ENCODE measurements at regions not wholly inside any gene's neighbourhood (a gene's known extent, or its start where the extent isn't known, plus 50 kb on each side); places are given as distances from the start of the nearest gene placed in this dataset.

DNA sequence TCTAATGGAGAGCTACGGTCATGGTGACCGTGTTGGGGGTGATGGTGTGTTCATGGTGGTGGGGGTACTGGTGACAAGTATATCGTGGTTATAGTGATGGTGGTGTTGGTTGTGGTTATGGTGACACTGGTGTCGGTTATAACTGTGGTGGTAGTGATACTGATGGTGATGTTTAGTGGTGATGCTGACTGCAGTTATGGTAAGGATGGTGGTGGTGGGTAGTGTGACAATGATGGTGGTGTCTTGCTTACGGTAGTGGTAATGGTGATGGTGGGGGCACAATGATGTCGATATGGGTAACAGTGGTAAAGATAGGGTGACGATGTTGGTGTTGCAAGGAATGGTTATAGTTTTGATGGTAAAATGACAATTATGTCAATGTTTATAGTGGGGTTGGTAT, 98.9 kb upstream of the SLC2A1 start:
- no peaks in the 10 kb centered on the region for H3K36me3 Mint-ChIP-seq
- no peaks in the 10 kb centered on the region for H3K27me3 Mint-ChIP-seq
- no peak overlapping the region for H3K27ac Mint-ChIP-seq
- H3K9me3 Mint-ChIP-seq, result no peaks in the 10 kb centered on the region
- H3K4me3 Mint-ChIP-seq, result no peak overlapping the region
- H3K4me1 Mint-ChIP-seq, result peaks cover 9% of the 10 kb centered on the region

DNA sequence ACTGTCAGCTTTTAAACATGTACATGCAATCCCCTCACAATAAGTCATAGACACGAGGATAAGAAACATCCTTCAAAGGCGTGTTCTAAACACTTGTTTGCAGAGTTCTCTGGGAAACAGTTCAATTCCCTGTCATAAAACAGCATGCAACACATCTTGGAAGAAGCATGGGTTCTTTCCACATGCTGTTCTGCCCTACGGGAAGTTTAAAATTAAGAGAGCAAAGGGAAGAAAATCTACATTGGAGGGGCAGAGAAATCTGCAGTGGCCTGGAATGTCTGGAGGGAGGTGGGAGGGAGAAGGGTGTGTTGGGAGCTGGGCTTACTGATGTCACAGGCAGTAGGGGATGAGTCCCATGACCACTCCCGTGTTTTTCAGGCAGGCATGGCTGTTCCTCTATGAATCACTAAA, 98.3 kb upstream of the SLC2A1 start:
- peaks cover 9% of the 10 kb centered on the region for H3K4me1 Mint-ChIP-seq
- no peak overlapping the region for H3K27ac Mint-ChIP-seq
- H3K9me3 Mint-ChIP-seq, result no peaks in the 10 kb centered on the region
- H3K4me3 Mint-ChIP-seq, result no peak overlapping the region
- H3K27me3 Mint-ChIP-seq, result no peaks in the 10 kb centered on the region
- H3K36me3 Mint-ChIP-seq, result no peaks in the 10 kb centered on the region

DNA sequence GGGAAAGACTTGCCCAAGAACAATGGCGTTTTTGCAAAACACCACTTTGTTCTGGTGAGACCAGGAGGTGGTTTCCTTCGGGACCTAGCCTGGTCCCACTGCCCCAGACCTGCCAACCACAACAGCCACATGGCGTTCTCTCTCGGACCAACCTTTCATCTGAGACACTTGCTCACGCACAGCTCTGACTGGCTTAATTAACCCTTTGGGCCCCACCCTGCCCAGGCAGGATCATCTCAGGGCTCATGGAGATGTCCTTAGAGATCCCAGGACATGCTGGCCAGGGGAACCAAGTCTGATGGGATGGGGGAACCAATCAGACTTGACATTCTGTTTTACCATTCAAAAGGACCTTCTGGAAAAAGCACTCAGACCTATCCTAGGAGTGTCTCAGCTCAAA, 97.8 kb upstream of the SLC2A1 start:
- no peak overlapping the region for H3K4me3 Mint-ChIP-seq

DNA sequence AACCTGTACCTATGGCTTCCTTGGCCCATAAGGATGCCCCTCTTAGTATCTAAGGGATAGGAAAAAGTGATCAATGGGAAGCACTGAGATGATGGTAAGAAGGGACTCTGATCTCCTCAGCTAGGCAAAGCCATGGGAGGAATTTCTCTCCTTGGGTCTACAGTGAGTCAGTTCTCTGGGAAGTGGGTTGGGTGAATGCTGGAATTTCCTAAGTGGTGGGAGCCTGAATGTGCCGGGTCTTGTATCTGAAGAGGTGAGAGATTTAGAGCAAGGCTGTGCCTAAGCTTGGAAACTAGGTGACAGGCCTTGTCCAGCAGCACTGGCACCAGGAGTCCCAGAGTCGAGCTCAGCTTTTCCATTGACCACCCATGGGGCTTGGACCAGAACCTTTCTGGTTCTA, 96.3 kb upstream of the SLC2A1 start:
- Mint-ChIP-seq H3K9me3 (no peaks in the 10 kb centered on the region), H3K36me3 (no peaks in the 10 kb centered on the region), H3K27ac (no peak overlapping the region), H3K27me3 (no peaks in the 10 kb centered on the region), H3K4me3 (no peak overlapping the region), H3K4me1 (peaks cover 9% of the 10 kb centered on the region)

More for the DNA sequence above, 97.8 kb upstream of the SLC2A1 start:
- Mint-ChIP-seq H3K36me3 (no peaks in the 10 kb centered on the region), H3K27ac (no peak overlapping the region), H3K27me3 (no peaks in the 10 kb centered on the region), H3K4me1 (peaks cover 9% of the 10 kb centered on the region), H3K9me3 (no peaks in the 10 kb centered on the region)

DNA sequence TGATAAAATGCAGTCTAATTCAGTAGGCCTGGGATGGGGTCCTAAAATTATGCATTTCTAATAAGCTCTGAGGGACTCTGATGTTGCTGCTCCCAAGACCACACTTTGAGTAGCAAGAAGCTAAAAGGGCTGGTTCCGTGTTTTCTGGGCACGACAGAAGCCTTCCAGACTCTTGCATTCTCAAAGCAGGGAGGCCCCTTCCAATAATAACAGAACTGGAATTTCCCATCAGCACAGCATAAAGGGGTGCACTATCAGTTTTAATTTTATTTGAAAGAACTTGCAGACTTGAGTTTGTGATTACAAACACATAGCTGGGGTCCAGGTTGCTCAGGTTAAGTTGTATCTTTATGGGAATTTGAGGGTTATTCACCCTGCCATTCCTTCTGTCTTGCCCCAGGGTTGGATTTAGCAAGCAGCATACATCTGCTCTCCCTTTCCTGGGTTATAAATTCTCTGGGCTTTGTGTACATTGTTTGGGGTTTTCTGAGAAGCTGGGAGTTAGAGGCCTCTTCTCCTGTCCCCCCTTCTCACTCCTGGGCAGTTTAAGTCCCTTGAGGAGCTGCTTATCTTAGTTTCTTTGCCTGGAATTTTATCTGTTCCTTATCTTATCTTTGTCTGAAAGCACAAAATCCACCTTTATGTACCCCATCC, 94.2 kb upstream of the SLC2A1 start:
- Mint-ChIP-seq H3K9me3 (no peaks in the 10 kb centered on the region), H3K27me3 (no peaks in the 10 kb centered on the region), H3K27ac (no peak overlapping the region), H3K4me1 (peaks cover 3% of the 10 kb centered on the region), H3K36me3 (no peaks in the 10 kb centered on the region), H3K4me3 (no peak overlapping the region)

DNA sequence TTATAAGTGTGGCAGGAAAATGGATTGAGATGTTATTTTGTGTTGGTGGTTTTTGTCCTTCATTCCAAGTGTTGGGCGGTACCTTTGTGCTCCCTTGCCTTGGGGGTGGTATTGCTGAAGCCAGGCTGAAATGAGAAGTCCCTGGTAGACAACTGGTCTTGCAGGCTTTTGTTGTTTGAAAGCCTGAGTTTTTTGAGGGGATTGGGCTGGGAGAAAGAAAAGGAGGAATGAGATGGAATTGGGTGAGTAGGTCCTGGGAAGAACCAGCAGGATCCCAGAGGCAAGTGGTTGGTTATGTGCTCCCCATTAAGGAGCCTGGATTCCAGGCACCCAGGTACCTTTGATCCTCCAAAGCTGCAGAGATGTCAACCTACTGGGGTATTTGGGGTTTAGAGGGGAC, 93.7 kb upstream of the SLC2A1 start:
- no peaks in the 10 kb centered on the region for H3K9me3 Mint-ChIP-seq
- no peaks in the 10 kb centered on the region for H3K4me1 Mint-ChIP-seq
- no peak overlapping the region for H3K4me3 Mint-ChIP-seq
- H3K27me3 Mint-ChIP-seq, result no peaks in the 10 kb centered on the region
- no peaks in the 10 kb centered on the region for H3K36me3 Mint-ChIP-seq
- no peak overlapping the region for H3K27ac Mint-ChIP-seq

DNA sequence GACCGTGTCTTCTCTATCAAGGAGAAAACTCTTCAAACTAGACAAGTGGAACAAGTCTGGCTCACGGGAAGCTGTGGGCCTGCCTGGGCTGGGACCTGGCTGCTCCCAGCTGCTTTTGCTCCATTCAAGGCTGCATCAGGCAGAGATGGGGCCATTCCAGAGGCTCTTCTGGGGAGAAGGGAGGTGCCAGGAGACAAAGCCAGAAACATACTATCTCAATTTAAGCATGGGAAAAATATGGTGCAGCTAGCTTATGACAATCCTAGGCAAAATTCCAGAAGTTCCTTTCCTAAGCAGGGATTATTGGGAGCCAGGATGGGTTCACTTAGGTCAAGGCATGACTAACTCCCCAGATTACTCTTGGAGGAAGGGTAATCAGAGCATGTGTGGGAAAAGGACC, 90.8 kb upstream of the SLC2A1 start:
- Mint-ChIP-seq H3K4me3 (no peak overlapping the region), H3K9me3 (no peaks in the 10 kb centered on the region), H3K27me3 (no peaks in the 10 kb centered on the region), H3K27ac (no peak overlapping the region), H3K4me1 (no peaks in the 10 kb centered on the region), H3K36me3 (no peaks in the 10 kb centered on the region)

DNA sequence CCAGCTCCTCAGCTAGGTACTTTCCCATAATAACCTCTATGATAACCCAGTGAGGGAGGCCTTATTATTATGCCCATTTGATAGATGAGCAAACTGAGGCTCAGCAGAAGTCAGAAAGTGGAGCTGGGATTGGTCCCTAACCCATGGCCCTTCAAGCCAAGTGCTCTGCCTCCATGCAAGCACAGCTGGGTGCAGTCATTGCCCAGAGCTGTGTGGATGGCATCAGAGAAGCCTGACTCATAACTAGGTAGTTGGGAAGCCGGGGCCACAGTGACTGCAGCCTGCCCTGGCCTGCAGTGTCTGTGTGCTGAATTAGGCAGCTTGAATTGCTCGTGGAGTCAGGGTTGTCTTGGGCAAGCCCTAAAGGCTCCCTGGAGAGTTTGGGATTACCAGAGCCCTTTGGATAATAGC, 89.9 kb upstream of the SLC2A1 start:
- H3K4me3 Mint-ChIP-seq, result no peak overlapping the region
- H3K27me3 Mint-ChIP-seq, result no peaks in the 10 kb centered on the region
- no peaks in the 10 kb centered on the region for H3K36me3 Mint-ChIP-seq
- no peaks in the 10 kb centered on the region for H3K4me1 Mint-ChIP-seq
- H3K27ac Mint-ChIP-seq, result no peak overlapping the region
- H3K9me3 Mint-ChIP-seq, result no peaks in the 10 kb centered on the region

DNA sequence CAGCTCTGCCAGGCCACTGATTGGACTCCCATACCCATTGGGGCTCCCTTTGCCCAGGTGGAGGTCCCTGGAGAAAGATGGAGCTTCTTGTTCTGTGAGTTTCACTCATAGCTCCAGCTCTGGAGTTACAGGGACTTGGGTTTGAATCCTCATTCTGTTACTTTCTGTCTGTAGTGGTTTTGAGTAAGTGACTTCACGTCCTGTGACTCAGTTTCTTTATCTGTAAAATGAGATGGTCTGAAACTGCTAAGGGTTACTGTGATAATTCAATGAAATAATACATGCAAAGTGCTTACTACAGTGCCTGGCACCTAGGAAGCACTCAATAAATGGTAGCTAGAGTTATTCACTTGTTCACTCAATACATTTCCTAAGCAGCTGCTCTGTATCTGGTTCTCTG, 88.5 kb upstream of the SLC2A1 start:
- H3K27me3 Mint-ChIP-seq, result no peaks in the 10 kb centered on the region
- no peak overlapping the region for H3K27ac Mint-ChIP-seq
- H3K9me3 Mint-ChIP-seq, result no peaks in the 10 kb centered on the region
- H3K4me3 Mint-ChIP-seq, result no peak overlapping the region
- no peaks in the 10 kb centered on the region for H3K36me3 Mint-ChIP-seq
- no peaks in the 10 kb centered on the region for H3K4me1 Mint-ChIP-seq

DNA sequence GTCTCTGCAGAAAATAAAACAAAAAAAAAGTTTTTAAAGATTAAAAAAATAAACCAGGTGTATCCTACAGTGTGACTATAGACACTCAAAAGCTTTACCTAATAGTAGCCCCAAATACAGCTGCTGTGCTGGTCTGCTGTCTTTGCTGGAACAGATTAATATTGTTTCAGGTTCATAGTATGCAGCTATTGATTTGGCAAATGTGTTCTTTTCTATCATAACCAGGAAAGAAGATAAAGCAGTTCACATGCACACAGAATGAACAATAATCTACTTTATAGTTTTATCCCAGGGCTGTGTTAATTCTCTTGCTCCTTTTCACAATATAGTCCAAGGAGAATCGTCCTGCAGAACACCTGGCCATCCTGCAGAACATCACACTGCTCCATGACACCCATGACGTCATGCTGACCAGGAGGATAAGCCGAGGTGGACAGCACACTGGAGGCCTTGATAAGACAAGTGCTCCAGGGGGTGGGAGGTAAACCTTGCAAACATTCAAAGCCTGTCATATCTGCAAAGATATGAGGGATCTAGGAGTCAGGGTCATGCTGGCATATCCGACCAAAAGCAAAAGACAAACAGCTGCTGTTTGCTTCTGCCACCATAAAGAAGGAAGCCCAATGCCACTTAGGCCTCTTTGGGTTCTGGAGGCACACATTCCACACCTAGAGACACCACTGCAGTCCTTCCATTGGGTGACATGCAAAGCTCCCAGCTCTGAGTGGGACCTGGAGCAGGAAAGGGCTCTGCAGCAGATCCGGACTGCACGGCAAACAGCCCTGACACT, 86.1 kb upstream of the SLC2A1 start:
- no peaks in the 10 kb centered on the region for H3K36me3 Mint-ChIP-seq
- H3K4me1 Mint-ChIP-seq, result no peaks in the 10 kb centered on the region
- no peaks in the 10 kb centered on the region for H3K27me3 Mint-ChIP-seq
- no peak overlapping the region for H3K27ac Mint-ChIP-seq
- no peaks in the 10 kb centered on the region for H3K9me3 Mint-ChIP-seq
- H3K4me3 Mint-ChIP-seq, result no peak overlapping the region

DNA sequence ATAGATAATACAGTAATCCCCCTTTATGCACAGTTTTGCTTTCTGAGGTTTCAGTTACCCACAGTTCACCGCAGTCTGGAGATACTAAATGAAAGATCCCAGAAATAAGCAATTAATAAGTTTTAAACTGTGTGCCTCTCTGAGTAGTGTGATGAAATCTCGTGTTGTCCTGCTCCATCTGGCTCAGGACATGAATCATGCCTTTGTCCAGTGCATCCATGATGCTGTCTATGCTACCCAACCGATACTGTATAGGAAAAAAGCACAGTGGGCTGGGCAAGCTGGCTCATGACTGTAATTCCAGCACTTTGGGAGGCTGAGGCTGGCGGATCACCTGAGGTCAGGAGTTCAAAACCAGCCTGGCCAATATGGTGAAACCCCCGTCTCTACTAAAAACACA, 85.0 kb upstream of the SLC2A1 start:
- Mint-ChIP-seq H3K4me1 (no peaks in the 10 kb centered on the region), H3K4me3 (no peak overlapping the region), H3K27ac (no peak overlapping the region), H3K36me3 (no peaks in the 10 kb centered on the region), H3K9me3 (no peaks in the 10 kb centered on the region), H3K27me3 (no peaks in the 10 kb centered on the region)

DNA sequence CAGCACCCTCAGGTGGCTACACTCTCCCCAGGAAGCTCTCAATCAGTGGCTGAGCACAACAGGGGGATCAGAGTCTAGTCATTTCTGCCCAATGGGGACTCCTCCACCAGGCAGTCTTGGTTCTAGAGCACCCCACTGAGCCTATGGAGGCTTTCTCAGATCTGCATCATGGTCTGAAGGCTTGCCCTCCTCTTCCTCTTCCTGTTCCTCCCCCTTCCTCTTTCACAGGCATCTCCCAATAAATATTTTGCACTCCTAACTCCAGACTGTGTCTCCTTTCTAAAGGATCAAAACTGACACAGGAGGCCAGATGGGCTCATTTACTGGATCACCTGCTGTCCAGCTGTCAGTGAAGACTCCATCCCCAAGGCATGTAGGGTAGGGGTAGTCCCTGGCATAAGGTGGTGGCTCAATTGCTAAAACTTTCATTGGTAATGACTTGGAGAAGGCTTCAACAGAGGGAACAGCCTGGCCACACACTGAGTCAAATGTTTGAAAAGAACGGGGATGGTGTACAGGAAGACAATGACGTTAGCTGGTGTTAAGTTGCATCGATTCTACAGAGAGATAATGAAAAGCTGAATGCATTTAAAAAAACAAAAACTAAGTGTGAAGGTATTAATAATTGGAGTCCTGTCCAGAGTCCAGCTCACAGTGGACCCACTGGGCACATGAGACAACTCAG, 84.2 kb upstream of the SLC2A1 start:
- Mint-ChIP-seq H3K9me3 (no peaks in the 10 kb centered on the region), H3K36me3 (no peaks in the 10 kb centered on the region), H3K27ac (no peak overlapping the region), H3K4me1 (no peaks in the 10 kb centered on the region), H3K27me3 (no peaks in the 10 kb centered on the region), H3K4me3 (no peak overlapping the region)

DNA sequence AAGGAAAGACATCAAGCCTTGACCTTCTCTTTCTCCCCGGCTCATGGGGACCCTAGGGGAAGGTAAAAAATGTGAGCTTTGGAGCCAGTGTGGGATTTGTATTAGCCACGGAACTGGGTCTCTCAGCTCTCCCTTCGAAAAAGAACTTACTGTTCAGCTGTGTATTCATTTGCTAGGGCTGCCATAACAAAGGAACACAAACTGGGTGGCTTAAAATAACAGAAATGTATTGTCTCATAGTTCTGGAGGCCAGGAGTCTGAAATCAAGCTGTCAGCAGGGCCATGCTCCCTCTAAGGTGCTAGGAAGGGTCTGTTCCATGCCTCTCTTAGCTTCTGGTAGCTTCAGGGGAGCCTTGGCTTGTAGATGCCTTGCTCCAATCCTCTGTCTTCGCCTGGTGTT, 83.5 kb upstream of the SLC2A1 start:
- Mint-ChIP-seq H3K36me3 (no peaks in the 10 kb centered on the region), H3K27ac (no peak overlapping the region)

DNA sequence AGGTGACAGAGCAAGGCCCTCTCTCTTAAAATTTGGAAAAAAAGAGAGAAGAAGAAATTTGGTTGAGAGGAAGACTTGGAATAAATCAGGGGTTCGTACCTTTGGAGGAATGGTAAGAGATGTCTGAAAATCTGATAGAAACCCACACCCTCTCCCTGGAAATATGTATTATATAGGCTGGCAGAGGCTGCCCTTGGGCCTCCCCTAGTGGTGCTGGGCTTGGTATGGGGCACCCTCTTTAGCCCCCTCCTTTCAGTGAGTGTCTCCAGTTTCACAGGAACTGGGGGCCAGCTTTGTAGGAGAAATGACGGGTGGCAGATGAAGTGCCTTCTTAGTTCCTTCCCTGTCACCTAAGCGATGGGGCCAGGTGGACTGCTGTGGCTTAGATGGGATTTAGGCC, 82.9 kb upstream of the SLC2A1 start:
- Mint-ChIP-seq H3K4me3 (no peak overlapping the region), H3K27me3 (no peaks in the 10 kb centered on the region), H3K27ac (no peak overlapping the region), H3K9me3 (no peaks in the 10 kb centered on the region), H3K36me3 (no peaks in the 10 kb centered on the region), H3K4me1 (peaks cover 5% of the 10 kb centered on the region)

More for the DNA sequence above, 83.5 kb upstream of the SLC2A1 start:
- Mint-ChIP-seq H3K9me3 (no peaks in the 10 kb centered on the region), H3K27me3 (no peaks in the 10 kb centered on the region), H3K4me3 (no peak overlapping the region), H3K4me1 (no peaks in the 10 kb centered on the region)

DNA sequence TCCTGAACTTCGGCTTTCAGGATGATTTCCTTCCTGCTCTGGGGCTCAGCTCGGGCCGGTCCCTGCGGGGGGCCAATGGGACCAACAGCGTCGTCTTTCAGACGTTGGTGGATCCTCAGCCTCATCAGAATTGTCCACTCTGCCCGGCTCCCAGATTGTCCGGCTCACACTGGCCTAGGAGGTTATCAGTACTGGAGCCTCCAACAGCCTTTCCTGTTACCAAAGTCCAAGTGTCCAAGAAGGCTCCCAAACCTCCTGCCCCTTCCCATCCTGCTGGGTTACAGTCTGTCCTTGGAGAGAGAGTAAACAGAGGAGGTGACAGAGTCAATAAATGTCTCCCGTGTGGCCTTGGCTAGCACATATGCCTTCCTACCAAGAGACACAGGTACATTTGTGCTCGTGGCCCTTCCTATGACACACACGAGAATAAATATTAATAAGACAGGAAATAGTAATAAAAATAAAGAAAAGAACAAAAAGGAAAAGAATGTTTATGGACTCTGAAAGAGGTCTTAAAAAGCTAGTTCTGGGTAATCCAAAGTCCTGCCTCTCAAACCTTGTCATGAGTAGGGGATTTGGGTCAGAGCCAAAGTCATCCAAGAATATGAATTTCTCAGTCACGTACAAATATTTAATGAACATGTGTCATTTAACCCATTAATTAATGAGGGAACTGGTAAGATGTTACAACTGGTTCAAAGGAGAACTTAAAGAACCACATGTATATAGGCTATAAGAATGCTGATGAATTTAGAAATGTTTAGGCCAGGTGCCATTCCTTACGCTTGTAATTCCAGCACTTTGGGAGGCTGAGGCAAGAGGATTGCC, 80.8 kb upstream of the SLC2A1 start:
- Mint-ChIP-seq H3K4me3 (no peak overlapping the region), H3K36me3 (no peaks in the 10 kb centered on the region), H3K9me3 (no peaks in the 10 kb centered on the region), H3K27ac (no peak overlapping the region), H3K27me3 (no peaks in the 10 kb centered on the region), H3K4me1 (peaks cover 17% of the 10 kb centered on the region)

Measured in activated naive CD4-positive, alpha-beta T cell treated with anti-CD3 and anti-CD28 coated beads, Interleukin-2, amount 50 U/mL, for 24 hours (primary cell).